ENCODE measurements at regions not wholly inside any gene's neighbourhood (a gene's known extent, or its start where the extent isn't known, plus 50 kb on each side); places are given as distances from the start of the nearest gene placed in this dataset.

DNA sequence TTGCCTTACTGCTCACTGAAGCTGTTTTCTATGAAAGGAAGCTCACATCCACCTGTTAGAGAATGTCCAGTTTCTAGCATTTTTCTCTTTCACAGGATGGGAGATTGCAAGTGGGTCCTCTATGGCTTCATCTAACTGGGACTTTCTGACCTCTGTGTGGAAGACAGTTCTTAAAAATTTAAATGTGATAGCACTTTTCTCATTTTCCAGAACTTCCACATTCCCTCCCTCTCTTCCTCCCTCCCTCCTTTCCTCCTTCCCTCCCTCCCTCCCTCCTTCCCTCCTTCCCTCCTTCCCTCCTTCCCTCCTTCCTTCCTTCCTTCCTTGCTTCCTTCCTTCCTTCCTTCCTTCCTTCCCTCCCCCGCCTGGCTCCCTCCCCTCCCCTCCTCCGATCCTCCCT lies 291.1 kb downstream of the DOK5 start:
- ChIA-PET CTCF (no interaction called here), SMC1A (ENCODE audit: uncharacterized antibody, unreplicated experiment) (no interaction called here), RAD21 (ENCODE audit: unreplicated experiment) (interaction anchor here (0.7 kb wide), 1 partner anchor 1629 kb away, joined by 4 read pairs; no protein-coding TSS in a partner anchor), POLR2A (no interaction called here)
- Histone ChIP-seq H2AFZ (ENCODE audit: control insufficient read depth, low read depth, low read length) (no peak overlapping the region), H3K27me3 (replicated peaks in 1 of 2; ENCODE audit: control insufficient read depth in 2 of 2, insufficient read depth in 2 of 2, low read length in 1 of 2) (no peaks in the 10 kb centered on the region), H3K9me3 (replicated peaks; ENCODE audit: control insufficient read depth, insufficient read depth, low read length) (no peaks in the 10 kb centered on the region), H3K36me3 (ENCODE audit: control insufficient read depth in 2 of 2, insufficient read depth in 2 of 2, low read length in 1 of 2) (no peaks in the 10 kb centered on the region), H3K4me1 (ENCODE audit: control insufficient read depth, insufficient read depth, low read length) (no peaks in the 10 kb centered on the region), H3K4me2 (ENCODE audit: control insufficient read depth, insufficient read depth) (no peak overlapping the region), H3K79me2 (ENCODE audit: control insufficient read depth, insufficient read depth, low read length) (no peaks in the 10 kb centered on the region), H3K9ac (ENCODE audit: control insufficient read depth, insufficient read depth, low read length) (no peak overlapping the region), H4K20me1 (ENCODE audit: control insufficient read depth, insufficient read depth) (no peaks in the 10 kb centered on the region), H3K4me3 (no peak overlapping the region), H3K27ac (ENCODE audit: control insufficient read depth, insufficient read depth) (no peak overlapping the region)
- DNase-seq (ENCODE audit: low read depth, low spot score) (no peak), FAIRE-seq (no peak), ATAC-seq (no peak)
- intact Hi-C loops (cut with micrococcal nuclease; ENCODE audit: unreplicated experiment) (no loop called here), in situ Hi-C loops (cut with MboI) (no loop called here)
- 11% methylated on average over 1 of the region's 2 CpGs for WGBS (ENCODE audit: insufficient coverage, insufficient replicate concordance, low lambda C conversion rate, missing lambda C conversion rate)
- no TSS peak for BruUV-seq (replicated peaks)
- TF ChIP-seq EP300 (IDR thresholded peaks at IDR 0.05; ENCODE audit: borderline replicate concordance in 1 of 2, control insufficient read depth in 1 of 2, low read depth in 2 of 2, low read length in 2 of 2) (no peak), ZNF217 (IDR thresholded peaks at IDR 0.05) (no peak), SMARCA5 (IDR thresholded peaks at IDR 0.05) (no peak), STAT1 (conservative IDR thresholded peaks at IDR 0.05) (no peak), POU2F2 (IDR thresholded peaks at IDR 0.05; ENCODE audit: borderline replicate concordance, low read depth, low read length) (no peak), SREBF1 (IDR thresholded peaks at IDR 0.05; ENCODE audit: low read length) (no peak), HCFC1 (IDR thresholded peaks at IDR 0.05; ENCODE audit: low read length) (no peak), SIN3A (IDR thresholded peaks at IDR 0.05; ENCODE audit: low read depth, low read length) (no peak), EZH2 (IDR thresholded peaks at IDR 0.05; ENCODE audit: borderline replicate concordance, control insufficient read depth, low read depth, low read length) (no peak), KLF5 (IDR thresholded peaks at IDR 0.05; ENCODE audit: partially characterized antibody) (no peak), ZSCAN29 (IDR thresholded peaks at IDR 0.05) (no peak), IRF4 (IDR thresholded peaks at IDR 0.05; ENCODE audit: low read depth, low read length) (no peak), PAX8 (IDR thresholded peaks at IDR 0.05) (no peak), ZNF274 (IDR thresholded peaks at IDR 0.05; ENCODE audit: insufficient read depth, insufficient read length) (no peak), KDM1A (IDR thresholded peaks at IDR 0.05; ENCODE audit: borderline replicate concordance) (no peak)
- TF ChIP-seq, protein P1, sequence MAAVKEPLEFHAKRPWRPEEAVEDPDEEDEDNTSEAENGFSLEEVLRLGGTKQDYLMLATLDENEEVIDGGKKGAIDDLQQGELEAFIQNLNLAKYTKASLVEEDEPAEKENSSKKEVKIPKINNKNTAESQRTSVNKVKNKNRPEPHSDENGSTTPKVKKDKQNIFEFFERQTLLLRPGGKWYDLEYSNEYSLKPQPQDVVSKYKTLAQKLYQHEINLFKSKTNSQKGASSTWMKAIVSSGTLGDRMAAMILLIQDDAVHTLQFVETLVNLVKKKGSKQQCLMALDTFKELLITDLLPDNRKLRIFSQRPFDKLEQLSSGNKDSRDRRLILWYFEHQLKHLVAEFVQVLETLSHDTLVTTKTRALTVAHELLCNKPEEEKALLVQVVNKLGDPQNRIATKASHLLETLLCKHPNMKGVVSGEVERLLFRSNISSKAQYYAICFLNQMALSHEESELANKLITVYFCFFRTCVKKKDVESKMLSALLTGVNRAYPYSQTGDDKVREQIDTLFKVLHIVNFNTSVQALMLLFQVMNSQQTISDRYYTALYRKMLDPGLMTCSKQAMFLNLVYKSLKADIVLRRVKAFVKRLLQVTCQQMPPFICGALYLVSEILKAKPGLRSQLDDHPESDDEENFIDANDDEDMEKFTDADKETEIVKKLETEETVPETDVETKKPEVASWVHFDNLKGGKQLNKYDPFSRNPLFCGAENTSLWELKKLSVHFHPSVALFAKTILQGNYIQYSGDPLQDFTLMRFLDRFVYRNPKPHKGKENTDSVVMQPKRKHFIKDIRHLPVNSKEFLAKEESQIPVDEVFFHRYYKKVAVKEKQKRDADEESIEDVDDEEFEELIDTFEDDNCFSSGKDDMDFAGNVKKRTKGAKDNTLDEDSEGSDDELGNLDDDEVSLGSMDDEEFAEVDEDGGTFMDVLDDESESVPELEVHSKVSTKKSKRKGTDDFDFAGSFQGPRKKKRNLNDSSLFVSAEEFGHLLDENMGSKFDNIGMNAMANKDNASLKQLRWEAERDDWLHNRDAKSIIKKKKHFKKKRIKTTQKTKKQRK (IDR thresholded peaks at IDR 0.05; ENCODE audit: low read depth, low read length): no peak
- TF ChIP-seq, protein P2, sequence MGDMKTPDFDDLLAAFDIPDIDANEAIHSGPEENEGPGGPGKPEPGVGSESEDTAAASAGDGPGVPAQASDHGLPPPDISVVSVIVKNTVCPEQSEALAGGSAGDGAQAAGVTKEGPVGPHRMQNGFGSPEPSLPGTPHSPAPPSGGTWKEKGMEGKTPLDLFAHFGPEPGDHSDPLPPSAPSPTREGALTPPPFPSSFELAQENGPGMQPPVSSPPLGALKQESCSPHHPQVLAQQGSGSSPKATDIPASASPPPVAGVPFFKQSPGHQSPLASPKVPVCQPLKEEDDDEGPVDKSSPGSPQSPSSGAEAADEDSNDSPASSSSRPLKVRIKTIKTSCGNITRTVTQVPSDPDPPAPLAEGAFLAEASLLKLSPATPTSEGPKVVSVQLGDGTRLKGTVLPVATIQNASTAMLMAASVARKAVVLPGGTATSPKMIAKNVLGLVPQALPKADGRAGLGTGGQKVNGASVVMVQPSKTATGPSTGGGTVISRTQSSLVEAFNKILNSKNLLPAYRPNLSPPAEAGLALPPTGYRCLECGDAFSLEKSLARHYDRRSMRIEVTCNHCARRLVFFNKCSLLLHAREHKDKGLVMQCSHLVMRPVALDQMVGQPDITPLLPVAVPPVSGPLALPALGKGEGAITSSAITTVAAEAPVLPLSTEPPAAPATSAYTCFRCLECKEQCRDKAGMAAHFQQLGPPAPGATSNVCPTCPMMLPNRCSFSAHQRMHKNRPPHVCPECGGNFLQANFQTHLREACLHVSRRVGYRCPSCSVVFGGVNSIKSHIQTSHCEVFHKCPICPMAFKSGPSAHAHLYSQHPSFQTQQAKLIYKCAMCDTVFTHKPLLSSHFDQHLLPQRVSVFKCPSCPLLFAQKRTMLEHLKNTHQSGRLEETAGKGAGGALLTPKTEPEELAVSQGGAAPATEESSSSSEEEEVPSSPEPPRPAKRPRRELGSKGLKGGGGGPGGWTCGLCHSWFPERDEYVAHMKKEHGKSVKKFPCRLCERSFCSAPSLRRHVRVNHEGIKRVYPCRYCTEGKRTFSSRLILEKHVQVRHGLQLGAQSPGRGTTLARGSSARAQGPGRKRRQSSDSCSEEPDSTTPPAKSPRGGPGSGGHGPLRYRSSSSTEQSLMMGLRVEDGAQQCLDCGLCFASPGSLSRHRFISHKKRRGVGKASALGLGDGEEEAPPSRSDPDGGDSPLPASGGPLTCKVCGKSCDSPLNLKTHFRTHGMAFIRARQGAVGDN (IDR thresholded peaks at IDR 0.05): no peak
- TF ChIP-seq, protein P3, sequence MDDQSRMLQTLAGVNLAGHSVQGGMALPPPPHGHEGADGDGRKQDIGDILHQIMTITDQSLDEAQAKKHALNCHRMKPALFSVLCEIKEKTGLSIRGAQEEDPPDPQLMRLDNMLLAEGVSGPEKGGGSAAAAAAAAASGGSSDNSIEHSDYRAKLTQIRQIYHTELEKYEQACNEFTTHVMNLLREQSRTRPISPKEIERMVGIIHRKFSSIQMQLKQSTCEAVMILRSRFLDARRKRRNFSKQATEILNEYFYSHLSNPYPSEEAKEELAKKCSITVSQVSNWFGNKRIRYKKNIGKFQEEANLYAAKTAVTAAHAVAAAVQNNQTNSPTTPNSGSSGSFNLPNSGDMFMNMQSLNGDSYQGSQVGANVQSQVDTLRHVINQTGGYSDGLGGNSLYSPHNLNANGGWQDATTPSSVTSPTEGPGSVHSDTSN (IDR thresholded peaks at IDR 0.05; ENCODE audit: insufficient replicate concordance, low read depth, low read length): no peak

Measured in GM12878 (cell line).